HCT116 (cell line): ENCODE measurements at regions not wholly inside any gene's neighbourhood (a gene's known extent, or its start where the extent isn't known, plus 50 kb on each side); places are given as distances from the start of the nearest gene placed in this dataset.

Experiments used
- ATAC-seq: fragments of 200-7000 bp; cut with Tn5 transposase; 2 replicates; pipeline ENCODE4 v1.9.1; 2020; ENCODE audit warnings: mild to moderate bottlenecking, moderate library complexity
- BruUV-seq: library from RNA; stranded (reverse); fragments of 400-500 nt; replicated peaks from 2 replicates; lab custom pipeline; 2021; lab: Mats Ljungman, UMichigan
- CTCF ChIA-PET: fragments of 300-600 bp; sonication (Branson Sonifier 250); formaldehyde crosslinking; loops from one replicate; lab custom pipeline; 2021; ENCODE audit warnings: antibody characterized with exemption; lab: Charles Lee
- POLR2A ChIA-PET: fragments of 300-600, 350-600 bp; sonication (Branson Sonifier 250); formaldehyde crosslinking; loops from one replicate; lab custom pipeline; 2021; ENCODE audit warnings: antibody characterized with exemption; lab: Charles Lee
- RAD21 ChIA-PET, 2 experiments: fragments of 300-600 bp; sonication (Branson Sonifier 250); formaldehyde crosslinking; loops; one replicate each; lab custom pipeline; 2023; ENCODE audit warnings: low total read pairs in 2 of 2; ENCODE audit not compliant: uncharacterized antibody in 2 of 2, unreplicated experiment in 2 of 2, low non-redundant PET in 1 of 2; lab: Charles Lee
- DNase-seq: peaks from one replicate; pipeline ENCODE4 v3.0.0-alpha.2; 2010; ENCODE audit warnings: low read depth, low spot score
- H2AFZ ChIP-seq: fragments of 200-600 bp; shearing (Covaris generic), sonication (generic); 2 replicates; pipeline ENCODE4 v1.6.1; 2017; ENCODE audit warnings: low read depth, mixed run types, mixed read lengths, antibody characterized with exemption, low read length; ENCODE audit not compliant: poor library complexity, severe bottlenecking
- H3K27ac ChIP-seq: 2 replicates; pipeline ENCODE4 v1.5.1; 2012; ENCODE audit warnings: low read depth, low read length
- H3K27me3 ChIP-seq: fragments of 200-600 bp; sonication (generic); 2 replicates; pipeline ENCODE4 v1.6.1; 2016; ENCODE audit warnings: mixed run types, low read length, mixed read lengths; ENCODE audit not compliant: insufficient read depth
- H3K36me3 ChIP-seq, 2 experiments: fragments of 200-500 bp in 1 of 2; fragments of 200-600 bp in 1 of 2; sonication (Bioruptor generic) in 1 of 2; sonication (generic) in 1 of 2; 2 replicates each; pipeline versions ENCODE4 v1.5.1 to v1.6.1; 2014 to 2016; ENCODE audit warnings: low read length in 2 of 2, inconsistent platforms in 1 of 2, mixed read lengths in 1 of 2, mixed run types in 1 of 2; ENCODE audit not compliant: insufficient read depth in 2 of 2, control insufficient read depth in 1 of 2
- H3K4me1 ChIP-seq, 2 experiments: fragments of 200-600 bp in 1 of 2; sonication (generic) in 1 of 2; 2 replicates each; pipeline versions ENCODE4 v1.5.1 to v1.6.1; 2012 to 2017; ENCODE audit warnings: low read length in 2 of 2, inconsistent platforms in 1 of 2, mild to moderate bottlenecking in 1 of 2, mixed read lengths in 1 of 2, mixed run types in 1 of 2, moderate library complexity in 1 of 2; ENCODE audit not compliant: insufficient read depth in 2 of 2, control insufficient read depth in 1 of 2
- H3K4me2 ChIP-seq: fragments of 200-600 bp; sonication (generic); 2 replicates; pipeline ENCODE4 v1.6.1; 2017; ENCODE audit warnings: mixed run types, low read length, mixed read lengths
- H3K4me3 ChIP-seq, 2 experiments: fragments of 200-600 bp in 1 of 2; sonication (generic) in 1 of 2; replicated peaks in 1 of 2; 2 replicates each; pipeline ENCODE4 v1.5.1; 2011 to 2016; ENCODE audit warnings: low read length in 2 of 2, control low read depth in 1 of 2, low read depth in 1 of 2, mild to moderate bottlenecking in 1 of 2, mixed read lengths in 1 of 2, mixed run types in 1 of 2
- H3K79me2 ChIP-seq: fragments of 200-600 bp; sonication (generic); 2 replicates; pipeline ENCODE4 v1.6.1; 2017; ENCODE audit warnings: mild to moderate bottlenecking, mixed run types, low read length, moderate library complexity, mixed read lengths; ENCODE audit not compliant: insufficient read depth
- H3K9ac ChIP-seq: fragments of 200-600 bp; sonication (generic); 2 replicates; pipeline ENCODE4 v1.6.1; 2016; ENCODE audit warnings: low read length, mixed read lengths
- H3K9me2 ChIP-seq: fragments of 200-600 bp; sonication (generic), shearing (Covaris generic); 2 replicates; pipeline ENCODE4 v1.6.1; 2017; ENCODE audit warnings: mixed run types, mild to moderate bottlenecking, moderate library complexity; ENCODE audit not compliant: insufficient read depth
- H3K9me3 ChIP-seq, 2 experiments: fragments of 200-500 bp in 1 of 2; fragments of 200-600 bp in 1 of 2; sonication (Bioruptor generic) in 1 of 2; sonication (generic) in 1 of 2; 2 replicates each; pipeline ENCODE4 v1.6.1; 2014 to 2017; ENCODE audit warnings: low read length in 2 of 2, mixed read lengths in 2 of 2, inconsistent platforms in 1 of 2, low read depth in 1 of 2, mild to moderate bottlenecking in 1 of 2, mixed run types in 1 of 2, moderate library complexity in 1 of 2; ENCODE audit not compliant: control insufficient read depth in 1 of 2, insufficient read depth in 1 of 2
- H4K20me1 ChIP-seq: fragments of 200-600 bp; sonication (generic), shearing (Covaris generic); 2 replicates; pipeline ENCODE4 v1.6.1; 2017; ENCODE audit warnings: mixed run types, mild to moderate bottlenecking, moderate library complexity; ENCODE audit not compliant: insufficient read depth
- CEBPB ChIP-seq: IDR thresholded peaks from 2 replicates; pipeline ENCODE4 v1.6.1; 2012; ENCODE audit warnings: low read depth
- EGR1 ChIP-seq: IDR thresholded peaks from 2 replicates; pipeline ENCODE4 v1.6.1; 2012; ENCODE audit warnings: low read depth
- POLR2AphosphoS5 ChIP-seq: IDR thresholded peaks from 2 replicates; pipeline ENCODE4 v1.6.1; 2011; ENCODE audit warnings: mild to moderate bottlenecking, low read depth, low read length, moderate library complexity
- TCF7L2 ChIP-seq: IDR thresholded peaks from 2 replicates; pipeline ENCODE4 v1.7.0; 2011; ENCODE audit warnings: borderline replicate concordance, inconsistent platforms; ENCODE audit not compliant: insufficient read depth, insufficient read length; ENCODE audit errors: extremely low read depth
- intact Hi-C: fragments of 100-400 bp; cut with micrococcal nuclease; formaldehyde crosslinking; loops from 2 replicates; pipeline ENCODE4 v1.10.0; 2022
- TF ChIP-seq, protein P1 (sequence below), 3 experiments: fragments of 200-600 bp in 1 of 3; sonication (generic) in 1 of 3; IDR thresholded peaks in 2 of 3; conservative IDR thresholded peaks in 1 of 3; 2 replicates each; pipeline ENCODE4 v1.5.1; 2012 to 2017; ENCODE audit warnings: low read depth in 2 of 3, low read length in 2 of 3, antibody characterized with exemption in 1 of 3, borderline replicate concordance in 1 of 3, control low read depth in 1 of 3, mild to moderate bottlenecking in 1 of 3, mixed read lengths in 1 of 3, mixed run types in 1 of 3, moderate library complexity in 1 of 3; ENCODE audit not compliant: insufficient read depth in 1 of 3
- TF ChIP-seq, protein P2 (sequence below): IDR thresholded peaks from 2 replicates; pipeline ENCODE4 v1.6.1; 2012; ENCODE audit warnings: low read depth
- TF ChIP-seq, protein P3 (sequence below): IDR thresholded peaks from 2 replicates; pipeline ENCODE4 v1.6.1; 2011; ENCODE audit warnings: mild to moderate bottlenecking, low read length, moderate library complexity; ENCODE audit not compliant: insufficient replicate concordance; ENCODE audit errors: extremely low read depth

DNA sequence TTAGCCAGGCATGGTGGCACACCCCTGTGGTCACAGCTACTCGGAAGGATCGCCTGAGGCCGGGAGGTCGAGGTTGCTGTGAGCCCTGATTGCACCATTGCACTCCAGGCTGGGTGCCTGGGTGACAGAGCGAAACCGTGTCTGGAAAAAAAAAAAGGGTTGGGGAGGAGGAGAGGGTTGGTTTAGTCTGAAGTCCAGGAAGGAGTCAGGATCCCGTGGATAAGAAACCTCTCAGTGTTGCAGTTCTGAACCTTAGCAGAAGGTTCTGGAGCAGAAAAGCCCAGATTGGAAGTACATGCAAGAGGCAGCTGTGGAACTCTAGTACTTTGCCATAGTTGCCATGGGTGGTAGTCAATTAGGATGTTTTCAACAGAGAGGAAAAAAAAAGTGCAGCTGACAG, 125.2 kb upstream of the CPEB4 start:
- Histone ChIP-seq H3K27ac (no peak overlapping the region), H3K4me2 (no peak overlapping the region), H3K9ac (no peak overlapping the region), H4K20me1 (no peaks in the 10 kb centered on the region), H3K9me3 (no peaks in the 10 kb centered on the region), H3K4me3 (no peak overlapping the region), H3K9me2 (no peaks in the 10 kb centered on the region), H2AFZ (no peak overlapping the region), H3K27me3 (peaks cover 58% of the 10 kb centered on the region; the same call in 1 of the 2 replicates), H3K36me3 (no peaks in the 10 kb centered on the region), H3K79me2 (no peaks in the 10 kb centered on the region), H3K4me1 (peaks cover 24 to 40% of the 10 kb centered on the region in 2 experiments)
- POLR2A ChIA-PET = no interaction called here
- DNase-seq = no peak
- no peak for TF ChIP-seq TCF7L2
- no peak for TF ChIP-seq POLR2AphosphoS5
- TF ChIP-seq, protein P1, sequence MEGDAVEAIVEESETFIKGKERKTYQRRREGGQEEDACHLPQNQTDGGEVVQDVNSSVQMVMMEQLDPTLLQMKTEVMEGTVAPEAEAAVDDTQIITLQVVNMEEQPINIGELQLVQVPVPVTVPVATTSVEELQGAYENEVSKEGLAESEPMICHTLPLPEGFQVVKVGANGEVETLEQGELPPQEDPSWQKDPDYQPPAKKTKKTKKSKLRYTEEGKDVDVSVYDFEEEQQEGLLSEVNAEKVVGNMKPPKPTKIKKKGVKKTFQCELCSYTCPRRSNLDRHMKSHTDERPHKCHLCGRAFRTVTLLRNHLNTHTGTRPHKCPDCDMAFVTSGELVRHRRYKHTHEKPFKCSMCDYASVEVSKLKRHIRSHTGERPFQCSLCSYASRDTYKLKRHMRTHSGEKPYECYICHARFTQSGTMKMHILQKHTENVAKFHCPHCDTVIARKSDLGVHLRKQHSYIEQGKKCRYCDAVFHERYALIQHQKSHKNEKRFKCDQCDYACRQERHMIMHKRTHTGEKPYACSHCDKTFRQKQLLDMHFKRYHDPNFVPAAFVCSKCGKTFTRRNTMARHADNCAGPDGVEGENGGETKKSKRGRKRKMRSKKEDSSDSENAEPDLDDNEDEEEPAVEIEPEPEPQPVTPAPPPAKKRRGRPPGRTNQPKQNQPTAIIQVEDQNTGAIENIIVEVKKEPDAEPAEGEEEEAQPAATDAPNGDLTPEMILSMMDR (IDR thresholded peaks at IDR 0.05 in 2 of 3, conservative IDR thresholded peaks at IDR 0.05 in 1 of 3; ENCODE audit: borderline replicate concordance in 1 of 3, insufficient read depth in 1 of 3, low read depth in 2 of 3, low read length in 2 of 3) = no peak
- TF ChIP-seq, protein P2, sequence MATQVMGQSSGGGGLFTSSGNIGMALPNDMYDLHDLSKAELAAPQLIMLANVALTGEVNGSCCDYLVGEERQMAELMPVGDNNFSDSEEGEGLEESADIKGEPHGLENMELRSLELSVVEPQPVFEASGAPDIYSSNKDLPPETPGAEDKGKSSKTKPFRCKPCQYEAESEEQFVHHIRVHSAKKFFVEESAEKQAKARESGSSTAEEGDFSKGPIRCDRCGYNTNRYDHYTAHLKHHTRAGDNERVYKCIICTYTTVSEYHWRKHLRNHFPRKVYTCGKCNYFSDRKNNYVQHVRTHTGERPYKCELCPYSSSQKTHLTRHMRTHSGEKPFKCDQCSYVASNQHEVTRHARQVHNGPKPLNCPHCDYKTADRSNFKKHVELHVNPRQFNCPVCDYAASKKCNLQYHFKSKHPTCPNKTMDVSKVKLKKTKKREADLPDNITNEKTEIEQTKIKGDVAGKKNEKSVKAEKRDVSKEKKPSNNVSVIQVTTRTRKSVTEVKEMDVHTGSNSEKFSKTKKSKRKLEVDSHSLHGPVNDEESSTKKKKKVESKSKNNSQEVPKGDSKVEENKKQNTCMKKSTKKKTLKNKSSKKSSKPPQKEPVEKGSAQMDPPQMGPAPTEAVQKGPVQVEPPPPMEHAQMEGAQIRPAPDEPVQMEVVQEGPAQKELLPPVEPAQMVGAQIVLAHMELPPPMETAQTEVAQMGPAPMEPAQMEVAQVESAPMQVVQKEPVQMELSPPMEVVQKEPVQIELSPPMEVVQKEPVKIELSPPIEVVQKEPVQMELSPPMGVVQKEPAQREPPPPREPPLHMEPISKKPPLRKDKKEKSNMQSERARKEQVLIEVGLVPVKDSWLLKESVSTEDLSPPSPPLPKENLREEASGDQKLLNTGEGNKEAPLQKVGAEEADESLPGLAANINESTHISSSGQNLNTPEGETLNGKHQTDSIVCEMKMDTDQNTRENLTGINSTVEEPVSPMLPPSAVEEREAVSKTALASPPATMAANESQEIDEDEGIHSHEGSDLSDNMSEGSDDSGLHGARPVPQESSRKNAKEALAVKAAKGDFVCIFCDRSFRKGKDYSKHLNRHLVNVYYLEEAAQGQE = no peak
- no peak for TF ChIP-seq EGR1
- TF ChIP-seq, protein P3, sequence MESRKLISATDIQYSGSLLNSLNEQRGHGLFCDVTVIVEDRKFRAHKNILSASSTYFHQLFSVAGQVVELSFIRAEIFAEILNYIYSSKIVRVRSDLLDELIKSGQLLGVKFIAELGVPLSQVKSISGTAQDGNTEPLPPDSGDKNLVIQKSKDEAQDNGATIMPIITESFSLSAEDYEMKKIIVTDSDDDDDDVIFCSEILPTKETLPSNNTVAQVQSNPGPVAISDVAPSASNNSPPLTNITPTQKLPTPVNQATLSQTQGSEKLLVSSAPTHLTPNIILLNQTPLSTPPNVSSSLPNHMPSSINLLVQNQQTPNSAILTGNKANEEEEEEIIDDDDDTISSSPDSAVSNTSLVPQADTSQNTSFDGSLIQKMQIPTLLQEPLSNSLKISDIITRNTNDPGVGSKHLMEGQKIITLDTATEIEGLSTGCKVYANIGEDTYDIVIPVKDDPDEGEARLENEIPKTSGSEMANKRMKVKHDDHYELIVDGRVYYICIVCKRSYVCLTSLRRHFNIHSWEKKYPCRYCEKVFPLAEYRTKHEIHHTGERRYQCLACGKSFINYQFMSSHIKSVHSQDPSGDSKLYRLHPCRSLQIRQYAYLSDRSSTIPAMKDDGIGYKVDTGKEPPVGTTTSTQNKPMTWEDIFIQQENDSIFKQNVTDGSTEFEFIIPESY = no peak
- TF ChIP-seq CEBPB = no peak
- RAD21 ChIA-PET = no interaction called here
- ATAC-seq = no peak
- CTCF ChIA-PET = no interaction called here
- BruUV-seq = no TSS peak
- intact Hi-C loops = loop anchor here (10.0 kb wide), 2 partner anchors 212 to 962 kb away; partner anchors contain the start of gene MSX2
